GM23338 (cell line): ENCODE measurements at regions not wholly inside any gene's neighbourhood (a gene's known extent, or its start where the extent isn't known, plus 50 kb on each side); places are given as distances from the start of the nearest gene placed in this dataset.

ENCODE experiments used
- CREB1 ChIP-seq: fragments of 250-450 bp; sonication (Bioruptor Pico); IDR thresholded peaks from 2 replicates; pipeline ENCODE4 v1.5.0; 2020; ENCODE audit warnings: low read depth, mild to moderate bottlenecking, moderate library complexity
- CTCF ChIP-seq, 2 experiments: fragments of 200-600 bp in 1 of 2; sonication (generic) in 1 of 2; conservative IDR thresholded peaks; 2 replicates each; pipeline versions ENCODE4 v1.5.1 to v1.6.1; 2016 to 2017; ENCODE audit warnings: antibody characterized with exemption in 2 of 2, low read depth in 2 of 2, mild to moderate bottlenecking in 2 of 2, moderate library complexity in 1 of 2
- ETS1 ChIP-seq: IDR thresholded peaks from 2 replicates; pipeline ENCODE4 v1.6.1; 2016; ENCODE audit warnings: antibody characterized with exemption
- EZH2 ChIP-seq: fragments of 200-600 bp; sonication (generic); IDR thresholded peaks from one replicate; pipeline ENCODE4 v1.8.0; 2017; ENCODE audit warnings: antibody characterized with exemption, mild to moderate bottlenecking, low read depth; ENCODE audit not compliant: unreplicated experiment
- POLR2AphosphoS5 ChIP-seq: IDR thresholded peaks from 2 replicates; pipeline ENCODE4 v1.6.1; 2016; ENCODE audit warnings: antibody characterized with exemption, low read depth
- REST ChIP-seq: IDR thresholded peaks from one replicate; pipeline ENCODE4 v1.6.1; 2018; ENCODE audit warnings: antibody characterized with exemption; ENCODE audit not compliant: unreplicated experiment
- STAT1 ChIP-seq: IDR thresholded peaks from one replicate; pipeline ENCODE4 v1.6.1; 2016; ENCODE audit warnings: antibody characterized with exemption; ENCODE audit not compliant: unreplicated experiment
- ZNF462 ChIP-seq: fragments of 250-450 bp; sonication (Bioruptor Pico); IDR thresholded peaks from 2 replicates; pipeline ENCODE4 v1.5.0; 2020; ENCODE audit warnings: mild to moderate bottlenecking, moderate library complexity

GRCh38 chr4:86461849-86462248, 102.0 kb upstream of the MAPK10 start:
- TF ChIP-seq CTCF (conservative IDR thresholded peaks at IDR 0.05; ENCODE audit: low read depth in 2 of 2) (no peak), EZH2 (no peak), ETS1 (no peak), REST (no peak), CREB1 (no peak), STAT1 (no peak), POLR2AphosphoS5 (no peak), ZNF462 (CRISPR knock-in tag) (no peak)
